NCI-H1417 (cell line): ENCODE measurements at regions not wholly inside any gene's neighbourhood (a gene's known extent, or its start where the extent isn't known, plus 50 kb on each side); places are given as distances from the start of the nearest gene placed in this dataset.

Experiments
- DNase-seq, 3 experiments: peaks; one replicate each; lab custom pipeline; 2025; lab: John Stamatoyannopoulos, UW

DNA sequence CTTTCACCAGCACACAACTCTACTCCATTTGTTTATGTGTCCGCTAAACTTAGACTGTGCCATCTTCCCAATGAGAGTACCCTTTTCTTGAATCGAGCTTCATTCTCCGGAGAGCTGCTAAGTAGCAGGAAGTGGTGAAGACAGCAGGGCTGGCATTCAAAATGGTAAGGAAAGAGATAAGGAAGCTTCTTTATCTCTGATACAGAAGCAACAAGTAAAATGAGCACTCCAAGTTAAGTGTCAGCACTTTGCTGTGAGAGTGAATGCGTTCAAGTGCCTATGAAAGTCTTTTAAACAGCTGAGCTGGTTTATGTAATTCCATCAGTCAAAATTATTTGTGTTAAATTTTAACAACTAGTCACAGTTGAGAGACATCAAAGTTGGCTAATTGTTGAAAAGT, 386.8 kb upstream of the PTPRD start:
- no peak for DNase-seq

DNA sequence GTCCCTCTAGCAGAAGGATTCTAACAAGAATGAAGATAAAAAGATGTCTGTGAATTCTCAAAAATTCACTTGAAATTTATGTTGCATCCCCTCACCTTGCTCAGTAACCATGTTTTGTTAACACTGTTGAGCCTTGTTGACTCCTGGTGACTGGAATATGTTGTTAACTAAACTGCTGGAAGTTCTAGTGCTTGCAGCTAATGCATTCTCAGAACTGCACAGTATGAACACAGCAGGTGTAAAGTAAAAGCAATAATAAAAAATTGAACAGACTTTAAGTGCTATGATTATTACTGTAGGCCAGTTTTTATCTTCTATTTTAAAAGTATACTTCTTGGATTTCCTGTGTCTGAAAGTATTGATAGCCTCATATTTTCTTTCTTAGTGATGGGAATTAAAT, 388.7 kb upstream of the PTPRD start:
- peak in 1 of 3 experiments; percentile 3 for DNase-seq

DNA sequence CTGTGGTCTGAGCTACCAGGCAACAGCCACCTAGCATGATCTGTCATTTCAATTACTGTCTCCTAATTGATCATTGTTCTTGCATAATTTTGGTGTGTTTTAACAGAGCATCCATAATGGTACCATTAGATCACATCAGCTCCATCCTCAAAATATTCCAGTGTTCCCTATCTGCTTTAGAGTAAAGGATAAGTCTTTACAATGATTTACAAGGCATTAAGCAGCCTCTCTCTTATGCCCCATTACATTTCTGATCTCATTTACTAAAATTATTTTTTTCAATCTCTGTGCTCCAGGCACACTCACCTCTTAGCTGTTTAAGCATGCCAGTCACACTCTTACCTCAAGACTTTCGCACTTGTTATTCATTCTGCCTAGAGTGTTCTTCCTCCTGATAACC, 389.9 kb upstream of the PTPRD start:
- no peak for DNase-seq

DNA sequence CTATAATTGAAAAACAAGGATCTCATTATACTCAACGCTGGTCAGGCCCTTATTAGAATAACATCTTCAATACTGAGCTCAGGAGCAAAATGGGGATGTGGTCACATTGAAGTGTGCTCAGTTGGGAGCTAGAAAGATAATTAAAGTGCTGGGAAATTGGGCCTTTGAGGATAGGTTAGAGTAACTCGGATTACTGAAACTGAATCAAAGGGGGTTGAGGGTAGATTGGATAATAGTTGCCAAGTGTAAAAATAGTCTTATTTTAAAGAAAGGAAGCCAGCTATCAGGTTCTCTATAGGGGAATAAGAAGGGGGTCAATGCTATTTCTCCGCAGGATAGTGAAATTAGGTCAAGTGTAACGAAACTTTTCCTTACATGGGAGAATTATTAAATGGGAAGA, 391.0 kb upstream of the PTPRD start:
- no peak for DNase-seq

DNA sequence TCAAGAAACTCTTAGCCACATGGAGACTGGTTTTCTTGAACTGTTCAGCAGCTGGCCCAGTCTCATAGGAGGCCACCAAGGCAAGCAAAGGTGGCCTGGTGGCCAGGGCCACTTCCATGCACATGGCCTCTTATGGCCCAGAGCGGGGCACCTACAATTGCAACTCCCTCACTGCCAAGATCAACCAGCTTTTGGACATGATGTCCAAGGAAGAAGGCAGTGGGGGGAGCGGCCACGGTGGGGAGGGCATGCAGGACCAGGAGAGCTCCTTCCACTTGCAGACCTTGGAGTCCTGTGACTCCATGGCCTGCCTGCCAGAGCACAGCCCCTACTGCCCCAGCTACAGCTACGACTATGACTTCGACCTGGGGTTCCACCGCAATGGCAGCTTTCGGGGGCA, 398.9 kb upstream of the PTPRD start:
- no peak for DNase-seq

DNA sequence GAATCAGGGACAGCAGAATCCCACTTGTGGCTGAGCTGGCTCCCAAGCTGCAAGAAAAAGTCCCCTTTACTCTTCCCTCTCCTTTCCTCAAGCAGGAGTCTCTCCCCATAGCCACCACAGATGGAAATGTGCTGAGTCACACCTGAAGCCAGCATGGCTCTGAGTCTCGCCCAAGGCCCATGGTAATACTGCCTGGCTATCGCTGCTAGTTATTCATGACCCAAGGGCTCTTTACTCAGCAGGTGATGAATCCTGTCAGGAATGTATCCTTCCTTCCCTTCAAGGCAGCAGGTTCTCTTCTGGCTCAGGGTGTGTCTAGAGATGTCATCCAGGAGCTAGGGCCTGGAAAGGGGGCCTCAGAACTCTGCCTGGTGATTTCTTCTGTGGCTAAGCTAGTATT, 403.3 kb upstream of the PTPRD start:
- no peak for DNase-seq

DNA sequence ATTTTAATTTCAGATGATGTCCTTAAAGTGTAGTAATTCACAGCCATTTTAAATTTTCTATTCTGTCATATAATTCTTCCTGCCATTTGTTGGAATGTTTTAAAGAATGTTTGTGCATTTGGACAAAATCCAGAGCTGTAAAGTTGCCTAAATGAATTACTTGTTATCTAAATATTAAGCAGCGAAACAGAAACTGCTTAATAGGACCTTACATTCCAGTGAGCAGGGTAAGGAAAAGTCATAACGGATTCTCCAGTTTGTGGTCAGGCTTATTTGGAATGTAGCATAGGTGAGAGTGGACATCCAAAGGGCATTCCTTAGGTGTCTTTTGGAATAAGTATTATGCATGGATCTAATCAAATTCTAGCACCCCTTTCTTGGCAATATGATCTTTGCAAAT, 410.4 kb upstream of the PTPRD start:
- no peak for DNase-seq

DNA sequence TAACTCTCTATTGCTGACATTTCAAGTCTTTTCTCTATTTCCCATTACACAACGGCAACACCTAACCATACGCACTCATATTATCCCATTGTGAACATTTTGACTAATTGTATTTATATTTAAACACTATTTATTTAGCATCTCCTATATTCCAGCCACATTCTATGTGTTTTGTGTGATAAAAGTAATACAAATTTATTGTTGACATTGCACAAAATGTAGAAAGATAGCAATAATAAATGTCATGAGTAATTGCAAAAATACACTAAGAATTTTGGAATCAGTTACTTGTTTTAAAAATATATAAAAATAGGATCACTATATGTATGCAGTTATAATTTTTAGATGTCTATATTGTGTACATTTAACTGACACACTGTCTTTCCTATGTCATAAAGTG, 413.0 kb upstream of the PTPRD start:
- DNase-seq = no peak

DNA sequence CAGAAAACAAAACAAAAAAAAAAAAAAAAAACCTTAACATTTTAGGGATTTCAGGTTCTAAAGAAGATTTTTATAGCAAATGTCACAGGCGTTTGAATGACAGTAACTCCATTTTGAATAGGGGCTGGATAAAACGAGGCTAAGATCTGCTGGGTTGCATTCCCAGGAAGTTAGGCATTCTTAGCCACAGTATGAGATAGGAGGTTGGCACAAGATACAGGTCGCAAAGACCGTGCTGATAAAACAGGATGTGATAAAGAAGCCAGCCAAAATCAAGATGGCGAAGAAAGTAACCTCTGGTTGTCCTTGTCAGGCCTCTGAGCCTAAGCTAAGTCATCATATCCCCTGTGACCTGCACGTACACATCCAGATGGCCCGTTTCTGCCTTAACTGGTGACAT, 425.6 kb upstream of the PTPRD start:
- no peak for DNase-seq

DNA sequence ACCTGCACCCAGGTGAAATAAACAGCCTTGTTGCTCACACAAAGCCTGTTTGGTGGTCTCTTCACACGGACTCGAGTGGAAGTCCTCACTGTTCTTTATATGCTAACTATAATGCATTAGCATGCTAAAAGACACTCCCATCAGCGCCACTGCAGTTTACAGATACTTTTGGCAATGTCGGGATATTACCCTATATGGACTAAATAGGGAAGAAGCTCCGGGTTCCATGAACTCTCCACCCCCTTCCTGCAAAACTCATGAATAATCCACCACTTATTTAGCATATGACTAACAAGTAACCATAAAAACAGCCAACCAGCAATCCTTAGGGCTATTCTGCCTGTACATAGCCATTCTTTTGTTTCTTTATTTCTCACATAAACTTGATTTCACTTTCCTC, 426.2 kb upstream of the PTPRD start:
- DNase-seq = no peak

DNA sequence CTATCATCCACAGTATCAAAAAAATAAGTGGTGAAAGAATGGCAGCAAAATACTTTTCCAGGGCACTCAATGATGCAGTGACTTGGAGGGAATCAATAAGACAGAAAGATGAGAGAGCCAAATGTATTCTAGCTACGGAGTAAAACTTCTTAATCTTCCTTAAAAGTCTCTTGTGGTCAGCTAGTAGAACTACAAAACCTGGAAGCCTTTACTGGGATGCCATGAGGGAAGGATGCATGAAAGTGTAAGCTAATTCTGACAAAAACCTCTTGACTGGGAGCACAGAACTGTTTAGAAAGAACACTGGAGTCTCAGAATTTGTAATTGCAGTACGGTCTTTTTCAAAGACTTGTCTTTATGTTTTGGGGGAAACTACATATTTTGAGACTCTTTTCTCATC, 432.8 kb upstream of the PTPRD start:
- DNase-seq = no peak

DNA sequence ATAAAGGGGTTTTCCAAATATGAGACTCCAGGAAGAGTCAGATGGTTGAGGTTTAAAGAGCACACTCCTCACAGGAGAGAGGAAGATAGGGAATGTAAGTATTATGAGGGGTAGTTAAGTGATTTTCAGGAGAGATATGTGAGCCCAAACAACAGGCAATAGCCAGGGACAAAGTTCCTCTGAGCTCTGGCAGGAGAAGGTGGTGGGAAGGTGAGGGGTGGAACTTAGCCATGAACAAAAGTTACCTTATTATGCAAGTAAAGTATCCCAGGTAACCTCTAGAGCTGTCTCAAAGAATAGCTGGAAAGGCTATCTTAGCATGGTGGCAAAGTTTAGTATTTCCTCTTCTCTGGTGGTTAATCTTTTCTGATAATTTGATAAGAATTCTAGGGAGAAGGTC, 450.5 kb upstream of the PTPRD start:
- DNase-seq = no peak

DNA sequence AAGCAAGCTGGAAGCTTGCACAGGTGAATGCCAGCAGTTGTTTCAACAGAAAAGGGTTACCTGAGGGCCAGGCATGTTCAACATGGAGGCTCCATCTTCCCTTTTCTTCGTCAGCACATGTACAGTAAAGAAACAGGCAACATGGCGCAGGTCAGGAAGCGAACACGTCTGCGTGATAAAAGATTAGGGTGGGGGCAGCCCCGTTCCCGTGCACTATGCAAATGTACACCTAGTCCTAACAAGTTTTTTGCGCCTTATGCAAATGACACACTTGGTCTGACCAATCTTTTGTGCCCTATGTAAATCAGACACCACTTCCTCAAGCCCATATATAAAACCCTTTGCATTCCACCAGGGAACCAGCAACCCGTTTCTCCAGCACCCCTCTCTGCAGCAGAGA, 452.1 kb upstream of the PTPRD start:
- DNase-seq = peak in 1 of 3 experiments; percentile 51

DNA sequence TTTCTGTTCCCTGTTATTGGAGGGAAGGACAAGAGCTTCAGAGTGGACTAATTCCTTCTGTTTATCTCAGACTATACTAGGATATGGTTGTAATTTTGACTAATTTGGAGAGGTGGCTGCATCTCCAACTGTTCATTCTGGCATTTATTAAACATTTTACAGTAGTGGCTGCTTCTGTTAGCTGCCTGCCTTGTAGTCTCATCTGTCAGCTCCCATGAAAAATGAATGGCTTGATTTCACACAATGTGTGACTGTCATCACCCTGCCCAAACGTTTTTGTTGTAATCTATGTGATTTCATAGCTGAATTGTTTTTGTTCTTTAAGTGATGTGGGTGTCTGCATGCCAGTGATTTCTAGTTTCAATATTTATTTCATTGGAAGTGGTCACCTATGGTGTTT, 459.4 kb upstream of the PTPRD start:
- DNase-seq = no peak

DNA sequence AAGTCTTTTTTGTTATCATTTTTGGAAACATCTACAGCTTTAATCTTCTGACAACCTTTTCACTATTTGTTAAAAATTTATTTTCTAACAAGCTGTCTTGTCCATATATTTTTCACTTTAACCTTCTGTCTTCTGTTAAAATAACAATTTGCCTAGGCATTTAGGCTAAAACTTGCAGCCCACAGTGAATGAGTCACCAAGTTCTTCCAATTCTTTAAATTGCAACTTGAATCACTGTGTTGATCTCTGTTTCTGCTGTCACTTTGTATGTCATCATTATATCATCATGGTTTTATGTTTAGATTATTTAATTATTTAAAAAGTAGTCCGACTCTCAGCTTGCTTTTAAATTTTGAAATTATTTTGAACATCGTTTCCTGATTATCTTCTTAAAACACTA, 473.8 kb upstream of the PTPRD start:
- DNase-seq = no peak

DNA sequence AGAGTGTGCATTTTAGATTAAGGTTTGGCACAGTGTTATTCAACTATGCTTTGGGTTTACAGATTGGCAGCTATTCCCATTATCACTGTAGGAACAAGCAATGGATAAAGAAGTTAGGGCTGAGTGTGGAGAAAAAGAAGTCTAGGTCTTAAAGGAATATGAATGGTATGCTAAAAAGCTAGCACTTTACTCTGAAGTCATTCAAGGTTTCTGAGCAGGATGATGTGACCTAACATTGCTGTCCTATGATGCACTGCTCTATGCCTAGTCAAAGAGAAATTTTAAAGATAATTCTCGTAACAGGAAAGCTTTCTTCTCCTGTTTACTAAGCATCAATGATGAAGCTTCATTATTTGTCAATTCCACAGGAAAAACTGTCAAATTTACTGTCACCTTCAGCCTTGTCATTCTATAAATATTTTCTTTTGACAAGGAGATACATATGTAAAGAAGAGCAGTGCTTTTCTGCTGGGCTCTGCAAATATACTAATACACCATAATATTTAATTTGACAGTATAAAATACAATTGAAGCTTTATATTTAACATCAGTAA, 476.1 kb upstream of the PTPRD start:
- no peak for DNase-seq

DNA sequence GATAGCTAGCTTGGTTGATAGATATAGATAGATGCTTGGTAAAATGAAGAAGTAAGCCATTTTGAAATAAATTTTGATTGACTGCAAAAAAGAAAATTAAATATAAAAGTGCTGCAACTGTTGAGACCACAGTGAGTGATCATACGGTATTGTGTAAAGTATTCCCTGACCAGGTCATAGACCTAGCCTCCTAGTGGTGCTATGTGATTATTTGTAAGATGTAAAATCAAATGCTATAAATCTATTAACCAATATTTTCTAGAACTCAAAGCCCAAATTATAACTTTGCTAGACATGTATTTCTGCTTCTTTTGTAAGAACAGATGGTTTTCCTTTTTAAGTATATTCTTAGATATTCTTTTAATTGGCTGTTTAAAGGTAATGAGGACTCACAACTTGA, 480.2 kb upstream of the PTPRD start:
- DNase-seq = no peak

DNA sequence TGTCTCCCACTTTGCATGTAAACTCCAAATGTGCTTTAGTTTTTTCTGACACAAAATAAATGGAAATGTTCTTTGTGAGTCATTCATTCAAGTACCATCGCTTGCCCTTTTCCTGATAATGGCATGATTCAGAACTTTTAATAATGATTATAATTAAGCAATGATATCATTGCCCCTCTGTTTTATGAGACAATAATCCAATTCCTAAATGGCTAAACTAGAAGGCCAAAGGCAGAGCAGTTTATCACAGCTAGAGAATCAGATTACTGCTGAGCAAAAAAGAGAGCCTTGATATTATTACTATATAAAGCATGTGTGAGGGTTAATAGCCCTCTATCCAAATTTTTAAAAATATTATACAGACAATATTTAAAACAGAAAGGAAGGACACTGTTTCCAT, 484.2 kb upstream of the PTPRD start:
- no peak for DNase-seq

DNA sequence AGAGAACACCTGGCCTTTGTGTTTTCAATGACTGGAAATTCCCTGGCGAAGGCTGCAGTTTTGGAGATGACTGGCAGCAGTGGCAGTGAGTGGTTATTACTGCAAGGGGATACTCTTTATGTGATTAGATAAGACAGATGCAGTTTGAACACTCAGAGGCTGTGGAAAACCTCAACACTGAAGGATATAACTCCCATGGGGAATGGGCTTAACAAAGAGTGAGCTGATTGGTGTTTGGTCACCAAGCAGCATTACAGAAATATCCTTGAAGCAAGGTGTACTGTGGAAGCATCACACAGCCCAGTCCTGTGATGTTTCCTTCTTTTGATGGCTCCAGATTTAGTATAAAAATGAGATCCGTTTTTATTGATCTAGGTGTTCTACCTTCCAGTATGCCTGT, 490.7 kb upstream of the PTPRD start:
- DNase-seq = peak in 1 of 3 experiments; percentile 16

DNA sequence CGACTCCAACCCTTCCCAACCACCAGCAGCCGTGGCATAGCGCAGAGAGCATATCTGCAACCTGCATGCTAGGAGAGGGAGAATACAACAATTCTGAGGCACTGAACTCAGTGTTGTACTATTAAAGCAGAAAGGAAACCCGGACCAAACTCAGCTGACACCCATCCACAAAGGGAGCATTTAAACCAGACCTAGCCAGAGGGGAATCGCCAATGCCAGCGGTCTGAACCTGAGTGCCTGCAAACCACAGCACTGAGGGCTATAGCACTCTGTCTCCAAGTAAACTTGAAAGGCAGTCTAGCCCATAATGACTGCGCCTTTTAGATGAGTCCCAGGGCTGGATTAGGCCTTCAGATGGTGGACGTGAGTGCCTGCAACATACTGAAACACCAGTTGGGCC, 494.4 kb upstream of the PTPRD start:
- no peak for DNase-seq

DNA sequence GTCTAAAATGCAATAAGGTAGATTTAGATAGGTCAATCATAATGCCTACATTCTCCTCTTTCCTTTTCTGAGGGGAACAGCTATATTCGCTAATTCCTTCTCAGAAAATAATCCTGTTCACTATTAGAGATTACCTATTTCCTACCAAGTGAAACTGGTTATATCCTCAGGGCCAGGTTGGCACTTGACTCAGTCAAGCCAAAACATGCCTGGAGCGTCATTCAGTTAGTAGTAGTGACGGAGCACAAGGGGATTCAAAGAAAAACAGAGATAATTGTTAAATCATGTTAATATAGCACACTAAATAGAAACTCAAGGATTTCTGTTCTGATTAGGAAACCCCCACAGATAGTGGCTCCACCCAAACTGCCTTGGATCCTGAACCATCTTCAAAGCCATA, 515.4 kb upstream of the PTPRD start:
- DNase-seq = peak in 1 of 3 experiments; percentile 8

DNA sequence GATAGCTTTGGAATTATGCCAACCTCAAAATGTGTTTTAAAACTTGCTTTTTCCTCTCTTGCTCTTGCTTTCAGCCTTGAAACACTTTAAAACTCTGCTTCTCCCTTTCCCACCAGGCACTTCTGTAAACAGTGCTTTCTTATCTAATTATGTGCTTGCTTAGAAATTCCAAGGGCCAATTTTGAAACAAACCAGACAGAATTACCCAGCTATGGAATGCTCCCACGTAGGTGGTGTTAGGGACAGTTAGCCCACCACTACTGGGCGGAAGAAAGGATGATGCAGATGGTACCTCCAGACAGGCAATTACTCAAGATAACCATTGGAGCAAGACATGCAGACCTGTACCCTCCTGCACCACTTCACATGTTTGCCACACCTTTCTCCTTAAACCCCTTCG, 523.0 kb upstream of the PTPRD start:
- no peak for DNase-seq

DNA sequence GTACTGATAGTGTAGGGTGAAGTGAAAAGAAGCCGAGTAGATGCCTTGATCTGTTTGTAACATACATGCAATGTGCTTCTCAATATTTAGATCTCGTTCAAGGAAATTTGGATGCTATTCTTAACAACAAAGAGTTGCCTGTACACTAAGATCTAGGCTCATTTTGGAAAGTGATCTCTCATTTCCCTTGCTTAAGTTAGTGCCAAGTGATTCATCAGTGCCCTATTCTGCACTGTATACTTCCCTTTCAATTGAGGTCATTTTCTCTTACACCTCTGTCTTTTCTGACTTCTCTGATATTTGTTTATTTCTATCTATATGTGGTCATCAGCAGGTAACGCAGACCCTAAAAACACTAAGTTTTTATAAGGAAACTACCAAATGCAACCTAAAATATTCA, 528.6 kb upstream of the PTPRD start:
- DNase-seq = no peak

DNA sequence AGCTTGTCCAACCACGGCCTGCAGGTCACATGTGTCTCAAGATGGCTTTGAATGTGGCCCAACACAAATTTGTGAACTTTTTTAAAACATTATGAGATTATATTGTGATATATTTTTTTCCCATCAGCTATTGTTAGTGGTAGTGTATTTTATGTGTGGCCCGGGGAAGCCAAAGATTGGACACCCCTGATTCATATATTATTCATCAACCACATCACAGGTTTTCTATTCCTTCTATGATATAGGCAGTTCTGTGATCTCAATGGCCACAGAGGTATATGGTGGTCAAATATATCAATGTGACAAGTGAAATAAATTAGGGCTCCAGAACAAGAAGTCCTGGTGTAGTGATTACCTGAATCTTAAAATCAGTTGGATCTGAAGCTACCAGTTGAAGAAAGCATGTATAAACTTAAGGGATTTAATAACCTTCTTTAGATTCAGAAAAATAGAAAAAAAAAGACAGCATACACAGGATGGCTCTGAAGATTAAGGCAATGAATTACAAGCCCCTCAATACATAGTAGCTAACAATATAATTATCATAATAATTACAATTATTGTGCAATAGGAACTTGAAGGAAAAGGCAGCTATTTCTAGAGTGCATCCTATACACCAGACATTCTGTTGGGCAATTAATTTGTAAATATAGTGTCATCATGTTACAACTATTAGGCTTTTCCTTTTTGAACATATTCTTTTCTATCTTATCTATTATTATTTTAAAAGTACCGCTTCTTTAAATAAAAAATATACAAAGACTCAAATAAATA, 530.4 kb upstream of the PTPRD start:
- no peak for DNase-seq
